GM21723 (cell line): ENCODE measurements at regions not wholly inside any gene's neighbourhood (a gene's known extent, or its start where the extent isn't known, plus 50 kb on each side); places are given as distances from the start of the nearest gene placed in this dataset.
"Not testable (repeated sequence)": the region's sequence is repeated elsewhere in the genome, so short reads cannot be mapped to it uniquely, and the experiment has no call there.

Experiments
- ATAC-seq: cut with Tn5 transposase; IDR thresholded peaks from one replicate; pipeline ENCODE4 v1.9.1; 2021; ENCODE audit warnings: mild to moderate bottlenecking, moderate library complexity; ENCODE audit not compliant: unreplicated experiment

DNA sequence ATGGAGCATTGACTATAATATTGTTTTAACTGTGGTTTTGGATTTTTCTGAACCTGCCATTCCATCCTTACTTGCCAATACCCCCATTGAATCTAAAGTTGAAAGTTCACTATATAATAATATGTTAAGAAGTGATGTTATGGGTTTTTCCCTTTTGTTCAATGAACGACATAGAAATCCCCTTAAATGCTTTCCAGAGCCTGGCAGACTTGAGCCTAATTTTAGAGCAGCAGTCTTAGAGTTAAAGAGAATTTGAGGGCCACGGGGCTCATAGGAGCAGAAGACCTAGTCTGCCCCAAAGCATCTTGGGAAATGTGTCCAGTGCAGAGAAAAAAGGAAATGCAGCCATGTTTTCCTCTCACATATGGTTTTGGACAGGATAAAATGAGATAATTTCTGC lies 146.1 kb upstream of the SLC44A1 start:
- ATAC-seq = no peak

DNA sequence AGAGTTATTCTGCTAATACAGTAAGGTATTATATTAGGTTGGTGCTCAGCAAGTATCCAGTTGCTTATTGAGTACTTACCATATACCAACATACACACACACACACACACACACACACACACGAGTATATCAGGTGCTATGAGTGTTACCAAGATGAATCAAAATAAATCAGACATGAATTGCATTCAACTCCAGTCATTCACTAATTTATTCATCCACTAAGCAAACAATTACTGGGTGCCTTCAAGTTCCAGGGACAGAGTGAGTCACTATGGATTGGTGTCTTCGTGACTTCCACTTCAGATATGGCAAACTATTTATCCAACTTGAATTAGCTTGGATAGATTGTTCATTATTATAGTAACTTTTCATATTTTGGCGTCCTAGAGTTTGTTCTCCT lies 140.7 kb upstream of the SLC44A1 start:
- ATAC-seq = no peak

DNA sequence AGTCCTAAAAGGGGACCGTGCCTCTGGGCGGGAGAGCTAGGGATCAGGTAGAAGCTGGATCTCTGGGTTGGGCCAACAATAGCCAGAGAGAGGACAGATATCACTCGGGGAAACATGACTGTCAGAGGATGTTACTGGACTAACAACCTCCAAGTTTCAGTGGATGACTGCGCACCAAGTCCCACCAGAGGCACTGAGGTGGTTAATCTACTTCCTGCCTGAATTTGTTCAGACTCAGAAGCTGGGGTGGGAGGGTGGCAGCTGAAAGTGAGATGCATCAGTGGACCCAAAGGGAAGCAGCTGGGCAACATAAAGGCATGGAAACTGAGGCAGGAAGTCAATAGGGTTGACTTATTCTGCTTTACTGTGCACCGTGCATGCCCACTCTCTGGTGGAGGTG lies 130.1 kb upstream of the SLC44A1 start:
- no peak for ATAC-seq

DNA sequence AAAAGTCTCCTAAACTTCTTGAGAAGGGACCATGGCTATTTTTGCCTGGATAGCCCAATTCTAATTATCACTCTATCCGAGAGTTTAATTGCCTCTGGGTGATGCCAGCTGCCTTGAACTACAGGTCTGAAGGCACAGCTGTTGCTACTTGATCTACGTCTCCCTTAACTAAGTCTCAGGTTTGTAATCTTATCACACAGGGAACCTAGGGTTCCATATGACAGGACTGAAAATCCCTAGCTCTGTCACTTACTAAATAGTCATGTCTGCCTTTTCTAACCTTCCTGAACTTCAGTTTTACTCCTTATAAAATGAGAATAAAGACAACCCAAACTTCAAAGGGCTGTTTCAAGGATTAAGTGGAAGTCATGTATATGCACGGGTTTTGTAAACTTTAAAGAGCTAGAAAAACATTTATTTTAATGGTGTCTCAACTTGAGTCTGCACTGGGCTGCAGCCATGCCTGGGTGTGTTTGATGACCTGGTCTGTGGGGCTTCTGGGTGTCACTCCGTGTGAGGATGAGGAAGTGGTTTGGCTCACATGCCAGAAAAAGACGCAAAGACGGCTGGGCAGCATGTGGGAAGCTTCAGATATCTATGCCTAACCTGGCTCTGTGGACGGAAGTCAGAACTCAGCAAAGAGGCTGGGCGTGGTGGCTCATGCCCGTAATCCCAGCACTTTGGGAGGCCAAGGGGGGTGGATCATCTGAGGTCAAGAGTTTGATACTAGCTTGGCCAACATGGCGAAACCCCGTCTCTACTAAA lies 129.3 kb upstream of the SLC44A1 start:
- peak; percentile 59 for ATAC-seq

DNA sequence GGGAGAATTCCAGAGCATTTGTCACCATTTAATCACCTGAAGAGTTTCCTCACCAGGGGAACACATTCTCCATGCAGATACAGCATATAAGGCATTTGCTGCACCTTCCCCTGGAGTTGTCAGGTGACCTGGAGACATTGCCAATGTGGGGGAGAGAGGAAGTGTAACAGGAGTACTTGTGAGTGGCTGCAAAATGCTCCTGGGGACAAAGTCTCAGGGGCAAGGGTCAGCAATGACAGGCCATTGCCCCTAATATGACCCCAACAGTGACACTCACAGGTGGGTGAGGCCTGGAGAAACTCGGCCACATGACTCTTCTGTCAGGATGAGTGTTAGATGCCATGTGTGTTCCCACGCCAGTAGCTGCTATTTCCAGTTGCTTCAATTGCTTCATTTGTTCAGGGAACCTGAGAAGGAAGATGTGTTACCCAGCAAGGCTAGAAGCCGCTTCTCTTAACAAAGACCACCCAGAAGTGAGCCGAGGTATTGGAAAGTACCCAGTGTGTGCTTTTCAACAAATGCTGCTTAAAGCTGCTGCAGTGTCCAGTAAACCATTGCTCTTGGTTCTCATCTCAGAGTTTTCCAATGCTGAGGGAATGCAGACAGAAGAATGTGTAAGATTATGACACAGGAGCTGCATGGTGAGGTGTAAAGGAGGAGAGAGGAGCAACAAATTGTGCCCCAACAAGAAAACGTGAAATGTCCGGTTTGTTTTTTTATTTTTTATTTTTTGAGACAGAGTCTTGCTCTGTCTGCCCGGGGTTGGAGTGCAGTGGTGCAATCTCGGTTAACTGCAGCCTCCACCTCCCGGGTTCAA lies 128.2 kb upstream of the SLC44A1 start:
- ATAC-seq = no peak

DNA sequence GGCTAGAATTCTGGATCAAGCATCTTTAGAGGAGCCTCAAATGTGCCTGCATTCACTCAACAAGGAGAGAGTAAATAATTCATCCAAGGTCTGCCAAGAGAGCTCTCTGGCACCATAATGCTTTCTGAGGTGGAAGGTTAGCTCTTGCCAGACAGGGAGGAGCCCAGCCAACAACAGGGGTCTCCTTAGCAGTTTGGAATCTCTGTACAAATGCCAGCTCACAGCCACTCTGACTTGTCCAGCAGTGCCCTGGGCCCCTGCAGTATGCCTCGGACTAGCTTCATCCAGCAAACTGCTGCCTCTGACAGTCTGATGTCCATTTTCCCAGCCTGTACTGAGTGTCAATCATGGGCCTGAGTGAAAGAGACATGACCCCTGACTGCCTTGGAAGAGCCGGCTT lies 127.2 kb upstream of the SLC44A1 start:
- ATAC-seq = no peak

DNA sequence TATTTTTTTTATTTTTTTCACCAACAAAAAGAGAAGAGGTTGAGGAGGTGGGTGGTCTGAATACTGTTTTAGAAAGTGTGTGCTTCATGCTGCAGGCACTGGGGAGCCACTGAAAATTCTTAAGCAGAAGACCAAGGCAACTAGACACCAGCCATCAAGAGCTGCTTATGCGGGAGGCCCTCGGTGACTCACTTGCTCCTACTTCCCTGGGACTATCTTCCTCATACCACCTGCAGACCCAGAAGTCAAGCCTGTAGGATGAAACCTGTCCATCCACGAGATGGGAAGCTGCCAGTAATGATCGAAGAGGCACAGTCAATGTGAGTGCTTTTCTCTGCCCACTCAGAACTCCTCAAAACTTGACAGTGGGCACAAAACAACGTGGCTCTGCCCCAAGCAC lies 125.8 kb upstream of the SLC44A1 start:
- ATAC-seq = no peak

DNA sequence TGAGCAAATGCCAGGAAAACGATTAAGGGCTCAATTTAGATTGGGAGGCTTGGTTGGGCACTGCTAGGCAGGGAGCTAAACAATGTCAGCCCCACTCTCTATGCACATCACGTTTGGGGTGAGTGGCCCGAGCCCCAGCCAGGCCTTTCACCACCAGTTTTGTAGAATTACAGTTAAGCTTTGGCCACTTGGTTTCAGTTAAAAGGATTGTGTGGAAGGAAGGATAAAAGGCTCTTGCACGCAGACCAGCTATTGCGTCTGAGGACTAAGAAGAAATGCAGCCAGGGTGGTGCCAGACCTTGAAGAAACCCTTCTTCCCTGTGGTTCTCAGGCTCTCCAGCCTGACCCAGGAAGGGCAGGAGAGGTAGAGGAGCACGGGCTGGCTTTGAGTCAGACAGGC lies 125.3 kb upstream of the SLC44A1 start:
- ATAC-seq = no peak

DNA sequence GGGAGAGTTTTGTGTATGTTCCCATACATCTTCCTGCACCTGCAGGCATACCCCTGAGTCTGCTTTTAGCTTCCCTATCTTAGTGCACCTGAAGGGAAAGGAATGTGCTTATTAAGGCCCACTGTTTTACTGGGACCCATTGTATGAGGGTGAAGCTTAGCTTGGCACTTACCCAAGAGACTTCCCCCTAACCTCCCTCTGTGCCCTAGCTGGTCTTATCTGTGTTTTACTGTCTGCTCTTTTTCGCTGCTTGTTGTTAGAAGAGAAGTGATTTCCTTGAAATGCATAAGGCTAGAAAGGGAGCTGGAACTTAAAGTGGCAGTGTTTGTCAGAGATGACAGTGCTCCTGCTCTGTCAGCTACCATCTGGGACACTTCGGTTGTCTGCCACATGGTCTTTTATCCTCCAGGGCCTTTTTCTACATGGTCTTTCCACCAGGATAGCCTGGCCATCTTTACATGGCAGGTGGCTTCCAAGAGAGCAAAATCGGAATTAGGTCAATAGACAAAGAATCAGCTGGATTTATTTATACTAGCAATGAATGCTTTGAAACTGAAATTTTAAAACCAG lies 122.5 kb upstream of the SLC44A1 start:
- ATAC-seq = no peak

DNA sequence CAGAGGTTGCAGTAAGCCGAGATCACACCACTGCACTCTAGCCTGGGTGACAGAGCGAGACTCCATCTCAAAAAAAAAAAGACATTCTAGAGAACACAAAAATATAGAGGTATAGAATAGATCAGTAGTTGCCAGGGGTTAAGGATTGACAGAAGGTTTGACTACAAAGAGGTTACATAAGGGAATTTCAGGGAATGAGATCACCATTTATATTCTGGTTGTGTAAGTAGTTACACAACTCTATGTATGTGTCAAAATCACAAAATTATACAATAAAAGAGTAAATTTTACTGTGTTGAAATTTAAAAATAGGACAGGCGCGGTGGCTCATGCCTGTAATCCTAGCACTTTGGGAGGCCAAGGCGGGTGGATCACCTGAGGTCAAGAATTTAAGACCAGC lies 119.9 kb upstream of the SLC44A1 start:
- not testable (repeated sequence) for ATAC-seq

DNA sequence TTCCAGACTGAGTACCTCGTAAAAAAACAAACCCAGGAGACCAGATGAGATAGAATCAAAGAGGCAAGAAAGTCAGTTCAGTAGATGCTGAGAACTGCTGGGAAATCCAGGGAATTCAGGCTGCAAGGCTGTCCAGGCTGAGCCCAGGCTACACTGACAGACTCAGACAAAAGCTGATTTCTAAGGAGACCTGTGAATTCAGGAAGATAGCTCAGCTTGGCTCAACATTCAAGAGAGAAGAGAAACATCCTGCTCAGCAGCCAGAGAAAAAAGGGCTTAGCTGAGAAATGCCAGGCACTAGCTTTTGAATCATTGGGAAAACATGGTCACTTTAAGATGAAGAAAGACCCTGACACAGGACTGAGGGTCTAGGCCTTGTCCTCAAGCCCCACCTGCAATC lies 118.2 kb upstream of the SLC44A1 start:
- no peak for ATAC-seq

DNA sequence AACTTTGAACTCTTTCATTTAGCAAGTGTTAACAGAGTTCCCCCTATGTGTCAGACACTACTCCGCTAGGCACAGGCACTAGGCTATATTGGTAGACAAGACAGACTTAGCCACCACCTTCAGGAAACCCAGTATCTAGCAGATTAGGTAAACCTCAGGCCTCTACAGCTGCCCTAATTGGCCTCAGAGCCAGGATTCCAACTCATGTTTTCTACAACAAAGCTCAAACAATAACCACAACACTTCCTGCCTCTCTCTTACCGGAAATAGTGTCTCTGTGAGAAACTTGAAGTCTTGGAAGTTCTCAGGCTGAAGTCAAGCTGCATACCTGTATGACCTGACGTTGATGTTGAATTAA lies 116.6 kb upstream of the SLC44A1 start:
- peak; percentile 97 for ATAC-seq

DNA sequence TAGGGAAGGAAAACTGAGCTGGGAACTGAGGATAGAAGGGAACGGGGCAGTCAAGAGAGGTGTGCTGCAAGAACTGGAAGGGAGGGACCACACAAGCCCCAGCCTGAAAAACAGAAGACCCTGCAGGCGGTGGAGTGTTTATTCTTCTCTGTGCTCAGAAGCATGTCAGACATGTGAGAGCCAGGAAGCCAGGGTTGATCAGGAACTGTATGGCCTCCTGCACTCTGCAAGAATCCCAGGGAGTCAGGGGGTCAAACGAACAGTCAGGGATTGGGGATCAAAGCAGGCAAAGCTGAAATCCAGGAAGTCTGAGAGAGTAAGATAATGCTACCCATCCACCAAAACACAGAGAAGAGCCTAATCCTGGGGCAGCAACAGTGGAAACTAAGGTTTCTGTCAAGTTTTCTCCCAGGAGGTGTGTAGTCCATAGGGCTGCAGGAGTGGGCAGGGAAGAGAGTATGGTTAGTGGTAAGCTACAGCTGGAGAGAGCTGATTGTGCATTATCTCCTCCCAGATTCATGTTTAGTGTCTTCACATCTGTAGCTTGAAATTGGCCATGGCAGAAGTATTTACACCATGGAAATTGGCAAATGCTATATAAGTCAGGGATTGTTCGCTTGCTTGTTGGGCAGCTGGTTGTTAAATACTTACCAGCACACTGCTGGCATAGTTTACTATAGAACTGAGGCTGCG lies 115.4 kb upstream of the SLC44A1 start:
- no peak for ATAC-seq

DNA sequence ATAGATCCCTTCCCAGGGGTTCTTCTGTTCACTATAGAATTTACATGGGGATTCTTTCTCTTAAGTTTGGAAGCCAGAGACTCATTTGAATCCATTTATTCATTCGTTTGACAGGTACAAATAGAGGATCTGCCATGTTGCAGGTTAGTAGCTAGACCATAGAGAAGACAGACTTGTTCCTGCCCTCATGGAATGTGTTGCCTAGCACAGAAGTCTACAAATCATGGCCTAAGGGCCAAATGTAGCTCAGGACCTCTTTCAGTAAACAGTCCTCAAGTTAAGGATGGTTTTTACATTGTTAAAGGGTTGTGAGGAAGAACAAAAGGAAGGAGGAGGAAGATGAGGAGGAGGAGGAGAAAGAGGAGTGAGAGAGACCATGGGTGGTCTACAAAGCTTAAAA lies 114.7 kb upstream of the SLC44A1 start:
- no peak for ATAC-seq

DNA sequence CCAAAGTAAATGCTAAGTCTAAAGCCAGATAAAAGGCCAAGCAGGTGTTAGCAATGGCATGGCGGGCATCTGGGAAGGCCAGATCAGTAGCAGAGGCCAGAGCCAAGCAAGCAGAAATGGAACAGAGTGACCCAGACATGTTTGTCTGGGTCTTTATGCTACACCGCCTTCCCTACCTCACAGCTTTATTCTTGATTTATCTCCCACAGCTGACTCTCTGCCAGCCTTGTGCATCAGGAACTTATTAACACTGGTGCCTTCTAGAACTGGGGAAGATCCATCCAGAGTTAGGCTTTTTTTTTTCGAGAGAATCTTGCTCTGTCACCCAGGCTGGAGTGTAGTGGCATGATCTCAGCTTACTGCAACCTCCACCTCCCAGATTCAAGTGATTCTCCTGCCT lies 112.5 kb upstream of the SLC44A1 start:
- no peak for ATAC-seq

DNA sequence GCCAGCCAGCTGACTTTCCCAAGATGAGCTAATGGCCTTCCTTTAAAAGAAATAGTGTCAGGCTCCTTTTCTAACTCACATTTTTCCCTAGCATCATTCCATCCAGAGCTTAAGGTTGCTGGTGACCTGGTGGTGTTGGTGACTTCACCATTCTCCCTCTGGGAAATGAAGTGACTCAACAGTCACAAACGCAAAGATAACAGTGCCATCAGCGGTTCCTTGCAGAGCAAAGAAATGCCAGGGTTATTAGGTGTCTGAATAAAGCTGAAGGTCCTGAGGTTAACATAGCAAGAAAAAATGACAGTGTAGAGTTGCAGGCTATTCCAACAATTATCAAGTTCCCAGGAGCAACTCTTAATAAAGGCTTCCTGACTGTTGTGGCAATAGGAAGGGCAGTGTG lies 111.8 kb upstream of the SLC44A1 start:
- no peak for ATAC-seq

DNA sequence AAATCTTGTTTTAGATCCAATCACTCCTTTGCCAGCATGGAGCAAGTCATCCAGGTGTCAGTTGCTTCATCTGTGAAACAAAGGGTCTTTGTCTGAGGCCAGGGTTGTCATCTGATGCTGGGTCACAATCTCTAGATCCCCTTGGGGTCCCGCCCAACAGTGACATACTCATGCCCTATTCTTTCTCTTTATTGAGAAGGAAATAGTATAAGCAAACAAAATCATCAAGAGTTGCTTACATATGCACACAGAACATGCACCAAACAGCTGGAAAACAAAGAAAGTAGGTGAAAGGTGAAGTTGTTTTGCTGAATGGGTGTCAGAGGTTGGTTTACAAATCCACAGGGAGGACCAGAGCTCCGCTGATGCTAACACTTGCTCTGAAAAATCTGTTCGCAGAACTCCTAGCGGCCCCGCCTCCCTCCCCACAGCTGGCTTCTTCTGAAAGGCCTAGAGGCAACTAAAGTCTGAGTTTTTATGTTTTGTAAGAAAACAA lies 106.1 kb upstream of the SLC44A1 start:
- no peak for ATAC-seq

DNA sequence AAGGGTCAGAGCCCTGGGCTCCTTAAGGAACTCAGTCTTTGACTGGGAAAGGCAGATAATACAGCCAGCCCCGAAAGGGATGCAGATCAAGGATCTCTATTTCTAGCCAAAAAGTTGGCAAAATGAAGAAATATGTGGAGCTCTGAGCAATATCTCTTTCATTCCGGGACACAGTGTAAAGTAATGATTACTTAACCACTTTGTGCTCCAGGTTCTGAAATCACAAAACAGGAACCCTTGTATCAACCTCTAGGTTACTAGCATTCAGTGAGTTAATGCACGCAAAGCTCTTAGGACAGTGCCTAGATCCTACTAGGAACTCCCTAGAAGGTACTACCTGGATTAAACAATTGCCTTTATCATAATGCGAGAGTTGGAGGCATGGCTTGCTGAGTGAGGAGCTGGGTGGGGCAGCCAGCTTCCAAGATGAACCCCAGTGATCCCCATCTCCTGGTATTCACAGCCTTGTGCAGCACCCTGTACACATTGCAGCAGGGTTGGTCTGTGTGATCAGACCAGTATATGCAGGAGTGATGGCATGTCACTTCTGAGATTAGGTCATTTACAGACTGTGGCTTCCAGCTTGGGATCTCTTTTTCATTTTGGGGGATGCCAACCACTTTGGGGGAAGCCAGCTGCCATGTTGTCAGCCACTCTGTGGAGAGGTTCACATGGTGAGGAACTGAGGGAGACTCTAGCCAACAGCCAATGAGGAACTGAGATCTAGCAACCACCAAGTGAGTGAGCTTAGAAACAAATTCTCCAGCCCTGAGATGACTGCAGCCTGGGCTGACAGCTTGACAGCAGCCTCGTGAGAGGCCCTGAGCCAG lies 103.1 kb upstream of the SLC44A1 start:
- ATAC-seq = peak; percentile 93

DNA sequence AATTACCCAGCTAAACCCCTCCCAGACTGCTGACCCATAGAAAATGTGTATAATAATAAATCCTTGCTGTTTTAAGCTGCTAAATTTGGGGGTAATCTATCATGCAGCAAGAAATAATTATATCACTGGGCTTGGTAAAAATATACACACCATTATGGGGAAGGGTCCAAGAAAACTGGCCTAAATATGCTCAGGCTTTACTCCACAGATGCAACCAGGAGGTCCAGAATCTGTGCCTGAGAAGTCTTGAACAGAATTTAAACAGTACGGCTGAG lies 102.5 kb upstream of the SLC44A1 start:
- ATAC-seq = no peak

DNA sequence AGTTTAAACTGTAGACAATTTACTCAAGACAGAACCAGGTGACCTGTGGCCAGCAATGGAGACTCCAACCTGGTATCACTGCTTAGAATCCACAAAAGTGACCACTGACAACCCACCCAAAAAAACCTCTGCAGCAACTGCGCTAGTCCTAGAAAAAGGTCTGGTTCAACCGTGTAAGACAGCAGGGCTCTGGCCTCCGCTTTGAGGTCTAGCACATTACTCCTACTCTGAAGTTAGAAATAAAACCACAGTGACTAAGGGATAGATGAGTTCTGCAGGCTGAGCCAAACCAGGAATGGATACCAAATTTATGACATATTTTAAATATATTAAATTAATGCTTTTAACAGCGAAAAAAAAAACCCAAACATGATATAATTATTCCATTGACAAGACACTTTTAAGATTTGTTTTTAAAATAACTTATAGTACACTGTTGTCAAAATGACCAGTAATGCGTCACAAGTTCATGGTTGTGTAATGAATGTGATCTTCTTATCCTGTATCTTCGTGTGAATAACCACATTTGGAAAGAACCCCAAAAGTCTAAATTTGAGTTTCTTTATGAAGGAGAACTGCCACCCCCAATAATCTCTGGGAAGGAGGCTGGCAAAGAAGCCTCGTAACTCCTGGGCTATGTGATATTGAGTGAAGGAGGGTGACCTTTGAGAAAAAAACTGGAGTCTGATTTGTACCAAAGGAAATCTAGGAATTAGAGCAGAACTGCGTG lies 101.9 kb upstream of the SLC44A1 start:
- no peak for ATAC-seq
